Hematopoietic multipotent progenitor cell treated with erythropoietin and hydrocortisone succinate and interleukin-3 and kit ligand, for 17 days (in vitro differentiated cells): ENCODE measurements at regions not wholly inside any gene's neighbourhood (a gene's known extent, or its start where the extent isn't known, plus 50 kb on each side); places are given as distances from the start of the nearest gene placed in this dataset.

Experiments used
- DNase-seq: peaks from one replicate; pipeline ENCODE4 v3.0.0-alpha.2; 2015; ENCODE audit warnings: low spot score

DNA sequence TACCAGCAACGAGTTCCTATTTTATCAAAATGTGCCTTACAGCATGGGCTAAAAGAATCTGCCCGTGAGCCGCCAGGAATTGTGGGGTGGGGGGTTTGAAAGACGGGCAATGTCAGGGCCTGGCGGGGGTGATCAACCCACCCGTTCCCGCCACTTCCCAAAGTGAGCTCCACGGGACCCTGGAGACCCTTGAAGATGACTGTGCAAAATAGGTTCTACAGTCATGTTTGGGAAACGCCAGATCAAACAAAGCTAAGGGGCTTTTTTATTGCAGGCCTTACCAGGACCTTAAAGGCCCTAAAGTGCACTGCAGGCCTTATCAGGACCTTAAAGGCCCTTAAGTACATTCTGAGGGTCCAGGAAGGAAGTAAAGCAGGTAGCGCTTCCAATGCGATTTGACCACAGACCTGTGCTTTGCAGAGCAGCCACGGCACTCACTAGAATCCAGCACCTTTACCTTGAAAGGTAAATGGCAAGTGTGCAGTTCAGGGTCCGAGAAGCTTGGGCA lies 404.1 kb downstream of the SHANK2 start:
- no peak for DNase-seq

DNA sequence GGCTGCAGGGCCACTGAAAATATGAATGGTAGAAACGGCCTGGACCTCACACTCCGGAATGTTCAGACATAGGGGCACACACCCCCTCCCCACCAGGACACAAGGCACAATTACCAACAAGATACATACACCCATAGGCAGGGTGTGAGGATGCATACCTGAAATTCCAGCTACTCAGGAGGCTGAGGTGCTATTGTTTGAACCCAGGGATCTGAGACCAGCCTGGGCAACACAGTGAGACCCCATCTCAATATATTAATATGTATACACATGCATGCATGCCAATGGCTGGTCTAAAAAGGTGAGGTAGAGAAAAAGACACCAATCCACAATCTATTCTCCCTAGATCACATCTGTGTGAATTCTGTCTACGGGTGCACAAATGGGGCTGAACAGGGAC lies 403.3 kb downstream of the SHANK2 start:
- no peak for DNase-seq

DNA sequence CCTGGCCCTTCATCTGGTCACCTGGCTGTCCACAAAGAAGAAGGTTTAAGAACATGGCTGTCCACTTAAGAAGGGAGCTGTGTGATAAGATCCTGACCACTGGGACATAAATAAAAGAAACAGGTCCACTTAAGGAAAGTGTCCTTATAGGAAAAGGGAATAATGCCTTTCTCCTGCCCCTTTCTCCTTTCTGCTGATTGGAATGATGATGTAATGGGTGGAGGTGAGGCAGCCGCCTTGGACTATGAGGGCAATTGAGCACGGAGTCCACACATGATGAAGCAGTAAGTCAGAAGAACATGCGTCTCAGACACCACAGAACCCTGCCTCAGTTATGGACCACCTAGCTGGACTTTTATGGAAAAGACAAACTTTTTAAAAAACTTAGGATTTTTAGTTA lies 401.1 kb downstream of the SHANK2 start:
- no peak for DNase-seq

DNA sequence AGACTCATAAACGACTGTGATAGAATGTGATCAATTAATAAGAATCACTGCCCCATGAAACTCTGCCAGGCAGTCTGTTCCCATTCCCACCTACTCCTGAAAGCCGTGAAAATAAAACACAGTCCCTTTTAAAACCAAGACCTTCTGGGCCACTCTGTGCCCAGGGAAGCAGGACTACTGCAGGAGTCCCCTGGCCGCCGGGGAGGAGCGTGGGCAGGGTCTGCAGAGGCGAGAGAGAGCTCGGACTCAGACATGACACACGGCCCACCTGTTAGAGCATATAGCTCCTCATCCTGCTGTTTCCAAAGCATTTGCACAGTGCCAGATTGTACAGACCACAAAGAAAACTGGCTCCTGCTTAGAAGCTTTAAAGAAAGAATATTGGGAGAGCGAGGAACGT lies 400.5 kb downstream of the SHANK2 start:
- no peak for DNase-seq

DNA sequence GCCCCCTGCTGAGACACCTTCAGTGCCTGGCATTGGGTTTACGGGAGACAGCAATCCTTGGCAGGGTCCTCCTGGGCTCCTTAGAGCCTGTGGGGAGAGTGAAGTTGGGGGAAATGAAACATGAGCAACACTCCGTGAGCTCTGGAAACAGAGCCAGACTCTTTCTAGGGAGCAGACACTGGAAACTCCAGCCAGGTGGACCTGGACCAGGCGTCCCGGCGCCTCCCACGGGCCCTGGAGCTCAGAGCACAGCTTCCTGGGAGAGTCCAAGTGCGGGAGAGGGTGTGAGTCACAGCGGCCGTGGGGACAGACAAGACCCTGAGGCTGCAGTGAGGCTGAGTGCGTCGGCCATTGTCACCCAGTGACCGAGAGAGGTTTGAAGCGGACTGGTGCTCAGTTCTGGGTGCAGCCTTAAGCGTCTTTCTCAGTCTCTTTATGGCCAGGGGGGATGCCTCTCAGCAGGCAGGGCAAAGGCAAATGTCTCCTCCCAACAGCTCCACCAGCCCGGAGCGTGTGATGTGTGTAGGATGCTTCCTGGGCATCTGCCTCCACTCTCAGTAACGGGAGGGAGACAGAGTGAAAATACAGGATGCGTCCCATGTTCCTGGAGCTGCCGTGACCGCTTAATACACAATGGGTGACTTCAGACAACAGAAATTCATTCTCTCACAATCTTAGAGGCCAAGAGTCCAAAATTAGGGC lies 399.2 kb downstream of the SHANK2 start:
- no peak for DNase-seq

DNA sequence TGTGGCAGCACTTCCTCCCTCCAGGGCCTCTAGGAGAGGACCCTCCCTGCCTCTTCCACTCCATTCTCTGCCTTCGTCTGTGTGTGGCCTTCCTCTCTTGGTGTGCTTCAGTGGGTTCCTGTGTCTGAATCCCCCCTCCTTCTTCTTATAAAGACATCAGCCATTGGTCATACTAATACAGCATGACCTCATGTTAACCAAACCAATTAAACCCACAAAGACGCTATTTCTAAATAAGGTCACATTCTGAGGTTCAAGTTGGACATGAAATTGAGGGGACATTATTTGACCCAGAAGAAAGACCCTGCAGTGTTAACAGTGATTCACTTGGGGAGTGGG lies 398.6 kb downstream of the SHANK2 start:
- no peak for DNase-seq

DNA sequence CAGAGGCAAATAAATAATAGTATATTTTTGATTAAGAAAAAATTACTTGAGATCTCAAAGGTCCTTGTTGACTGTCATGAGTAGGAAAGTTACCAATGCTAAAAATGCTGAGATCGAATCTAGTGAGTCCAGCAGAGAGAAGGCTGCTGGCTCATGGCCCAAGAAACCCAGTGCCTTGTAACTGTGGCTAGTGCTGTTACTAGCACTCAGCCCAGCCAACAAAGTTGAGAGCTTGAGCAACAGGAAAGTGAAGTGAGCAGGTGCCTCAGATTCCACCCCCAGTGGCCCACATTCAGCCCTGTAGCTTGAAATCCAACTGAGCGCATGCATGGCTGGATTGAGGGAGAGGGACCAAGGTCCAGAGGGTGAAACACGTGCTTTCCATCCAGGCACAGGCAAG lies 398.2 kb downstream of the SHANK2 start:
- no peak for DNase-seq

DNA sequence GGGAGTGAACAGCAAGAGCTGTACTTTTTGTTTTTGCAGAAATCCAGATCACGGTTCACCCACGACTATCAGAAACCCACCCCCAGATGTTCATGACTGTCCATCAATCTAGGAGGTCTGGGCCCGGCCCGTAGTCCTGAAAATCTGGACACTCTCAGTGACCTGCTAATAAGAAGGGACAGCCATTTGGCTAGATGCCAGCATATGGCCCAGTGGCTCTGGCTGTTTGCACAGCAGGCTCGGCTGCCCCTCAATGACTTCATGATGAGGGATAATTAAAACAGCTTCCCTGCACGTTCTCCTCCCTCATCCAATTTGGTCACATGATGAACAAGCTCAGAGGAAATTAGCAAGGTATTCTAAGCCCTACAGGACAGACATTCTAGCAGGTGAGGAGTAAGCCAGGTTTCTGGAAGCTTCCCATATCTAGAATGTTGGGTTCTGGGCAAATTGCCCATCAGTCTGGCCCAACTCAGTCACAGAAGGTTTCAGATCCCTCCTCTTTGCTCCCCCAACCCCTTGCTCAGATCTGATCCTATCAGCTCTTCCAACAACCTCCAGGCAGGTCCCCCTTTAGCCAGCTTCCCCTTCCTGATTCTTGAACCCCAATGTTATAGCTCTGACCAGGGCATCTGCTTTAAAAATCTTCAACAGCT lies 397.3 kb downstream of the SHANK2 start:
- no peak for DNase-seq

DNA sequence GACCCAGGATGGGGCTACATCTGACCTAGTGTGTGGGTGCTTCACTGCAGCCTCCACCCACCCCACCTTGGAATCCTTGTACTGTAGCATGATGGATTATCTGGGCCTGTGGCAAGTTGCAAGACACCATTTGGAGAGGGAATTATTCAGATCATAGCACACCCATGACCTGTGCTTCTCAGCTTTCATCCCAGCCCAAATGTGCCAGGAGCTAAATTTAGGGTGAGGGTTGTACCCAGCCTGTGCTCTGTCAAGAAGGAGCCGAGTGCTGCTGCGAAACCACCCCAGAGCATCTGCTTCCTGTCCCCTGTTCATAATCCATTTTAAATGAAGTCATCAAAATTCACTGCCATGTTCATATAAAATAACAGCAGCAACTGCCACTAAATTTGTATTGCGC lies 394.5 kb downstream of the SHANK2 start:
- DNase-seq = no peak

DNA sequence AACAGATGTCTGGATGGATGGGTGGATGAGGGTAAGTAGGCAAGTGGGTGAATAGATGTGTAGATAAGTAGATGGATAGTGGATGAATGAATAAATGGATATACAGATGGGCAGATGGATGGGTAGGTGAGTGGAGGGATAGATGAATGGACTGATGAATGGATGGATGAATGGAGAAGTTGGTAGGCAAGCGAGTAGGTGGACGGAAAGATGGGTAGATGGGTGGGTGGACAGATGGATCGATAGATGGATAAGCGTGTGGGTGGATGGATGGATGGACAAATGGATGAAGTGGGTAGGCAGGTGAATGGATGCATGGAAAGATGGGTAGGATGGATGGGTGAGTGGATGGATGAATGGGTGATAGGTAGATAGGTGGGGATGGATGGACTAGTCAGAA lies 393.2 kb downstream of the SHANK2 start:
- DNase-seq = no peak

DNA sequence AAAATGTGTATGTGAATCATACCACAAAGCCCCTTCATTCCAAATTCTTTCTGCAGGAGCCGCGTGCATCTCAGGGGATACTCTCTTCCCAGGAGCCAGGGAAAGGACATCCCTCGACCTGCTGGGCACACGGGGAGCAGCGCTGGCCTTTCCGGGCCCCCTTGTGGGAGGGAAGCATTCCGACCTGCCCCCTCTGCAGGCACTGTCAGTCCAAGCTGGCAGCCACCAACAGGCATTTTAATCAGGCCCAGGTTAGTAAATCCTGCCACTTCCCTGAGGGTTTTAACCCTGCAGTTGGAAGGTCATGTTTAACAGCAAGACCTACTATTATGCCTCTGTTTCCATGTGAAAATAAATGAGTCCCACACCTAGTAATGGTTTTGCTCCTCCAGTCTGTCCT lies 391.5 kb downstream of the SHANK2 start:
- no peak for DNase-seq

DNA sequence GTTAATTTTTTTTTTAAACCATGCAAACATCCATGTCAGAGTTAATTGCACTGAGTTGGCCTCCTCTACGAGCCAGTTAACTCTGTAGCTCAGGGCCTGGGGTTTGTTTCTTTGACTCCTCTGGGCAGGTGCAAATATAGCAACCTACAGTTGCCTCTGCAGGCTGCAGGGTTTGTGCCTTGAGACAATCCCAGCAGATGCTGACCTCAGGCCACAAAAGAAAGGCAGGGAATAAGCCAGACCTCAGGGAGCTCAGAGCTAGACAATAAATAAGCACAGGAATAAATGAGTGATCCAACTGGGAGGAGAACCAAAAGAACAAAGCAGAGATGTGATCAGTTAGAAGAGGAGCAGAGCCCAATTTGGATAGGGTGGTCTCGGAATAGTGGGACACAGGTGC lies 390.8 kb downstream of the SHANK2 start:
- DNase-seq = no peak

DNA sequence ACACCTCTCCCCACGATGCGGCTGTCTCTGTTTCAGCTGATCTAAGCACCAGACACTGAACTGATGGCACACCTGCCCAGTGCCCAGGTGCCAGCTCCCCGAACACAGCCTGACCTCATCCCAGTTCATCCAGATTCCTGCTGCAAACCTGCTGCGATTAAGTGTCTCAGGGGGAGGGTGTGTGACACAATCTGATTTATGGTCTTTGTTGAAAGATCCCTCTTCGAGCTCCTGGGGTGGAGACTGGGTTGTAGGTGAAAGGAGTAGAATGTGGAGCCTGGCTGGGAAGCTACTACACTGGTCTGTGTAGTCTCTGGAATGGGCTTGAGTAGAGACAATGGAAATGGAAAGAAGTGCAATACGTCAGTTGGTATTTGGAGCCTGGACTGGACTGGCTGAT lies 390.3 kb downstream of the SHANK2 start:
- DNase-seq = no peak

DNA sequence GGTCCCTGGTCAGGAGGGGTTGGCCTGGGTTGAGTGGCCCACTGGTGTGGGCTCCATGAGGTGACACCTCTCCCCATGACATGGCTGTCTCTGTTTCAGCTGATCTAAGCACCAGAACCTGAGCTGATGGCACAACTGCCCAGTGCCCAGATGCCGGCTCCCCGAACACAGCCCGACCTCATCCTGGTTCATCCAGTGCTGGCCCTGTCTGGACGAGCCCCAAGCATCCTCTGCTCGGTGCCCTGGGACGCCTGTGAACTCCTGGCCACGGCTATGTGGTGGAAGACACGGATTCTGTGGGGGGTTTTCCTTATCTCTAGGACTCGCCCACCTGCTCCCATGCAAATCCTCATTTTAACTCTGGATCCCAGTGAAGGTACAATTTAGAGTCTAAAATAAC lies 389.2 kb downstream of the SHANK2 start:
- DNase-seq = no peak

DNA sequence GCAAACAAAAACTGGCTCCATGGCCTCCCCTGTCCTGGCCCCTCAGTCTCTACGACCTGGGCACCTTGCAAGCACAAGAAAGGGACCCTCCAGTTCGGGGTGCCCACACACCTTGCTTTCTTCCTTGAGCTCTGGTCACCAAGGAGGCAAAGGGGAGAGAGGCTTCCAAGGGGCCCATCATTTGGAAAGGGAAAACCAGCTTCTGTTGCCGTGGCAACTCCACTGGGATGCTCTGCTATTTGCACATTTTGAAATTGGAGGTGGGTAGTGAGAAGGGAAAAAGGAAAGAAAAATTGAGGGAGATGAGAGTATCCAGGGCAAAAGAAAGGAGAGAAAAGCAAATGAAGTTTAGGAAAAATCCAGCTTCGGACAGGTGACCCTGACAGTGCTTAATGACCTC lies 388.4 kb downstream of the SHANK2 start:
- no peak for DNase-seq

DNA sequence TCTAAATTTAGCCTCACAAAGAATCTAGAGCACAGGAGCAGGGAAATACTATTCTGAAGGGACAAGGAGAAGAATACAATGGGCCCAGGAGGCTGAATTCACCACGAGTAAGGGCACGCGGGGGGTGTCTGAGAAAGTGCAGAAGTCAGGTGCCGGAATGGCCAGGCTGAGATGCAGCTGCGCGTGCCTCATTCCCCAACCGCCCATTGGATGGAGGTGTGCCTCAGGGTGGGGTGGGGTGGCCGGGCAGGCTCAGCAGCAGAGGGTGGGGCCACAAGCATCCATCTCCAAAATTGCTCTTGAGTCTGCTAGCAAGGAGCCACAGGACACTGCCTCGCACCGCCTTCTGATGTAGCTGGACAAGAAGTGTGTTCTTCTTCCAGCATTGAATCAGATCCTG lies 387.0 kb downstream of the SHANK2 start:
- no peak for DNase-seq

DNA sequence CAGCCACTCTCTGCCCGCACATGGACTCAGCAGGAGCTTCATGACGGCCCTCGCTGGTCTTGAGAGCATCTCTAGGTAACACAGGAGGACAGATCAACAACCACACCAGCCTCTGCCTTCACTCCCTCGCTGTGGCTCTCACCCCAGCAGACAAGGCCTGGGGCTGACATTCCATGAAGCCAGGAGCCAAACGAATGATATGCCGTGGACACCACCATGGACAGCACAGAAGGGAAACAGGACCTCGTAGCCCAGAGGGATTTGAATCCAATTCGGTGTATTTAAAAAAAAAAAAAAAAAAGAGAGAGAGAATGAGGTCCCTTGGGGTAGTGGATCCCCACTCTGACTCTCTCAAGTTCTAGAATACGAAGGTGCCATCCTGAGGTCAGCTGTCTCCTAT lies 385.5 kb downstream of the SHANK2 start:
- no peak for DNase-seq

DNA sequence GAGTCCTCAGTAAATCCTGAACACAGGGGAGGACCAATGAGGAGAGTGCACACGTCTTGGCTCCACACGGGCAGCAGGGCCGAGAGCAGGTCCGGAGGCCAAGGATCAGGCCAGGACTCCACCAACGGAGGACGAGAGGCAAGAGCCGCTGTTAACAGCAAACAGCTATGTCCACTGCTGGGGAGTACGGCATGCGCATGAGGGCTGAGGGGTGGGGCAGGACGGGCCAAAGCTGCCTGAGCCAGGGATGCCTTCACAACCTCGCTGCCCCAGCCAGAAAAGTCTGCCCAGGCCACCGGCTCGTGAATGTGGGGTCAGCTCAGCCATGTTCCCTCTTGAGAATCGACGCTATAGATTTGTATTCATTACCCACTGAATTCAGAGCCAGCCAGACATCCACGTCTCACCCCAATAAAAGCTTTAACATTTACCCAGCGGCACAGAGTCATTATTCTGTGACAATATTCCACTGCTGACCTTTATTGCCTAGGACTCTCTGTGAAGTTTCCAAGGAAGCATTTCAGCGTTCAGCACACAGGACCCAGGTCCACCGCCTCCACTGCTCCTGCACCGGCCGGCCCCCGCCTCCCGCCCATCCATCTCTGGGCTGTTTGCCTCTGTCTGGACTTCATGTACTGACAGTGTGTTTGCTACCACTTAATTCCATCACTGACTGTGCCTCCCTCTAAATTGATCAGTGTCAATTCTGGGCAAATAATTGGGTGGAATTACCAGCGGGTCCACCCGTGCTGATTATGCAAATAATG lies 384.9 kb downstream of the SHANK2 start:
- DNase-seq = no peak

DNA sequence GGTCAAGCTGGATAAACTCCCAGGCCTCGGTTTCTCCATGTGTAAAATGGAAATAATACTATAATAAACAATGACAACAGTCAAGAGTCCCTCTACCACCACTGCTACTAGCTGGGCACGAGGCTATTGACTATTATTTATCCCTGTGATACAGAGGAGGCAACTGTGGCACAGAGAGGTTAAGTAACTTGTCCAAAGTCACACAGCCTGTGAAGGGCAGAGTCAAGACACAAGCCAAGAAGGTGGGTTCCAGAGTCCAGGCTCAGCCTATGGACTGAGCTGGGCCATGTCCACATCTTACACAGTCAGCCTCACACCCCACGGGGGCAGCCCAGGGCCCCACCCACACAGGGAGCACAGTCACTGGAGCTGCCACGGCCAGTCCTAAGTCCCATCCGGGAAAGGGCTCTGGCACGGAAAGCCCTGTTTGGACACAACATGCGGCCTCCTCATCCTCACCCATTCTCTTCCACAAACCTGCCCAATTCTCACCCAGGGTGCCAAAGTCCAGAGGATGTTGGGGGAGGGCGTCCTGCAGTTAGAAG lies 384.0 kb downstream of the SHANK2 start:
- no peak for DNase-seq

DNA sequence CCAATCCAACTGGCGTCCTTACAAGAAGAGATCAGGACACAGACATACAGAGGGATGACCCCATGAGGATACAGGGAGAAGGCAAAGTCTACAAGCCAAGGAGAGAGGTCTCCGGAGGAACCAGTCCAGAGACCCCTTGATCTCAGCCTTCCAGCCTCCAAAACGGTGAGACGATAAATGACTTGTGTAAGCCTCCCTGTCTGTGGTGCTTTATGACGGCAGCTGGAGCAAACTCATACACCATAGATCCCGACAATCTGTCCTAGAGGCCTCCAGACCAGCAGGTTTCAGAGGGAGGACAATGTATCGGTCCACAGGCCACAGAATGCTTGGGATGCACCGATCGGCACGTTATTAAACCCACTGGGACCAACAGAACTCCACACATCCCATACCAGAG lies 383.3 kb downstream of the SHANK2 start:
- no peak for DNase-seq

DNA sequence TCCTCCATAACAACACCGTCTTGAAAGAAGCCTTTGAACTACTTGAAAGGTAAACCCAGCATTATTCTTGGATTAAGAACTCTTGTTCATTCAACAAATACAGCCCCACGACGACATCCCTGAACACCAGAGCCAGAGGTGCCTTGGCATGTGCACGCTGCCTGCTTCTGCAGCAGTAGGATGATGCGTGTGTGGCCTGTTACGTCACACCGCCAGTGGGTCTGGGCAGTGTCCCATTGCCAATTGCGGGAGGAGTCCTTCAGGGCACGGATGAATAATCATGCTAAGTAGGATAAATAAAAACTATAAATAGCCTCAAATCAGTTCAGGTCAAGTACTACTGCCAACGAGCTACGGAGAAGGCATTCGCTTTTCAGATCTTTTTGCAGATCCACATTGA lies 380.5 kb downstream of the SHANK2 start:
- DNase-seq = no peak

DNA sequence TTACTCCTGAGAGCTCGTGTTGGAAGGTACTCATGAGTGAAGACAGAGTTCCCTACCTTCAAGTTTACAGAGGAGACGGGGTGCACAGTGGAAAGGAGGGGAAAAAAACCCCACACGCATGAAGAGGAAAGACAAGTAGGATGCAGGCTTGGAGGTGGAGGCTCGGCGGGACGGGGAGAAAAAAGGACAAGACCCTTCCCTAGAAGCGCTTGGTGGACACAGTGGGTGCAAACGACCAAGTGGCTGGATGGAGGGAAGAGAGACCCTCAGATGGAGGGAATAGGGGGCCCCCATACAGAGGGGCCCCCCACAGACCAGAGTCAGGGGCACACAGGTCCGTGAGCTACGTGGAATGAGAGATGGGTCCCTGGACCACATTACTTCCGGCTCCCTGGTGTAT lies 380.1 kb downstream of the SHANK2 start:
- DNase-seq = no peak
